Activated T-helper 2 cell treated with anti-CD3 and anti-CD28 coated beads, Interferon-gamma antibody, Interleukin-2, Interleukin-4, amounts not matched to agents 10 μg/mL and 5 μg/mL and 100 μg/mL, durations not matched to agents 14 hours and 24 hours and 36 hours (primary cell): ENCODE measurements at regions not wholly inside any gene's neighbourhood (a gene's known extent, or its start where the extent isn't known, plus 50 kb on each side); places are given as distances from the start of the nearest gene placed in this dataset.

Experiments used
- DNase-seq: peaks from one replicate; pipeline ENCODE4 v3.0.0; 2021; ENCODE audit warnings: low spot score
- H3K27ac Mint-ChIP-seq: one replicate; pipeline ENCODE4 v1.8.0; 2021; ENCODE audit warnings: mixed read lengths
- H3K27me3 Mint-ChIP-seq: one replicate; pipeline ENCODE4 v1.8.0; 2021; ENCODE audit warnings: low read depth, mixed read lengths
- H3K36me3 Mint-ChIP-seq: one replicate; pipeline ENCODE4 v1.8.0; 2021; ENCODE audit warnings: low read depth, mixed read lengths
- H3K4me1 Mint-ChIP-seq: one replicate; pipeline ENCODE4 v1.8.0; 2021; ENCODE audit warnings: low read depth, mixed read lengths
- H3K4me3 Mint-ChIP-seq: one replicate; pipeline ENCODE4 v1.8.0; 2021; ENCODE audit warnings: low read depth, mild to moderate bottlenecking, moderate library complexity, mixed read lengths
- H3K9me3 Mint-ChIP-seq: one replicate; pipeline ENCODE4 v1.8.0; 2021; ENCODE audit warnings: mixed read lengths
- intact Hi-C: fragments of 100-400 bp; cut with micrococcal nuclease; formaldehyde crosslinking; loops from one replicate; pipeline ENCODE4 v1.15.1; 2023

DNA sequence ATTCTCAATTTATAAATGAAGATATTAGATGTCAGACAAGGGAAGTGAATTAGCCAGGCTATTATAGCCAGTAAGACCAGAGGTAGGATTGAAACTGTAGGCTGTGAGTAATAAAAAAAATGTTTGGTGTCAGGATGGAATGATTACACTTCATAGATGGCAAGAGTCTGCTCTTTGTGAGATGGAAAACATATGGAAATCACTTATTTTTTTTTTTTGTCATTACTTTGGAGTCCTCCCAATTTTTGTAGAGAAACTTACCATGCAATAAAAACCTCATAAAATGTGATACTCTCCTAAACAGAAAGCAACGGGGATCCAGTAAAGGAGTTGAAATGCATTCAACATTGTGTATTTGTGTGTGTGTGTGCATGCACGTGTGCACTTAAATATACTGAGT, 532.7 kb upstream of the CDH8 start:
- H3K27me3 Mint-ChIP-seq, result no peaks in the 10 kb centered on the region
- peaks cover 28% of the 10 kb centered on the region for H3K9me3 Mint-ChIP-seq
- DNase-seq, result no peak
- intact Hi-C loops, result no loop called here
- H3K36me3 Mint-ChIP-seq, result no peaks in the 10 kb centered on the region
- H3K4me1 Mint-ChIP-seq, result no peaks in the 10 kb centered on the region
- H3K4me3 Mint-ChIP-seq, result no peak overlapping the region
- no peak overlapping the region for H3K27ac Mint-ChIP-seq

DNA sequence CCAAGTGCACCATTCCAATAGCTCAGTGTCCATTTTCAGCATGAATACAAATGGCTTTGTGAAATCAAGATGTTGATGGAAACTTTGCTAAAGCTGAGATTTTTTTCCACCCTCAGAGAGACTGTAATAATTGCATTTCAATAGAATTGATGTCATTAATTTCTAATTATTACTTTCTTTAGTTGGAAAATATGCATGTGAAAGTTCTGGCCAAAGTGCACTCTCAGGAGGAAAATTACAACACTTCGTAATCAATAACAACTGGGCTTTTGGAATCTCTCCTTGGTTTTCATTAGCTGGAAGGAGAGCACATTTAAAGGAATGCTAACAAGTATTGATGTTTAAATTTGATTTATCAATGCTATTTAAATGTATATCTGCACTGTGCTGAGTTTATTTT, 529.5 kb upstream of the CDH8 start:
- H3K4me3 Mint-ChIP-seq, result no peak overlapping the region
- no peak overlapping the region for H3K27ac Mint-ChIP-seq
- peaks cover 34% of the 10 kb centered on the region for H3K9me3 Mint-ChIP-seq

DNA sequence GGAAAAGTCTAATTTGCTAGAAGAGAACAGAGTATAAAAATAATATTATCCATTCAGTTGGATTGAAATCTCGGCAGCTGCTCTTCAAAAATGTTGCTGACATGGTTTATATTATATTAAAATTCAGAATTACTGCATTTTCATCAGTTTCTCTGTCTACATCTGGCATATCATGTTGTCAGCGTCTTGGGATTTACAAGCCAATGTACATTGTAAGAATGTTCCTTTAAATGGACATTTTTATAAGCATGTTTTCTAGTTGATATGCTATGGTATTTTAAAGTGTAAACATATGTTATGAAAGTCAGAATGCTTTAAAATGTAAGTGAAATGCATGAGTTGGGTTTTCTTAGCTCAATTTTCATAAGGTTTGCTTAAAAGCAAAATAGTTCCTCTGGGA, 528.1 kb upstream of the CDH8 start:
- no peaks in the 10 kb centered on the region for H3K27me3 Mint-ChIP-seq
- H3K9me3 Mint-ChIP-seq, result peaks cover 48% of the 10 kb centered on the region
- no peak for DNase-seq
- H3K36me3 Mint-ChIP-seq, result no peaks in the 10 kb centered on the region
- no peaks in the 10 kb centered on the region for H3K4me1 Mint-ChIP-seq
- H3K27ac Mint-ChIP-seq, result no peak overlapping the region
- H3K4me3 Mint-ChIP-seq, result no peak overlapping the region
- intact Hi-C loops, result no loop called here

More for the DNA sequence above, 529.5 kb upstream of the CDH8 start:
- Mint-ChIP-seq H3K27me3 (no peaks in the 10 kb centered on the region), H3K4me1 (no peaks in the 10 kb centered on the region), H3K36me3 (no peaks in the 10 kb centered on the region)
- intact Hi-C loops, result no loop called here
- DNase-seq, result no peak

DNA sequence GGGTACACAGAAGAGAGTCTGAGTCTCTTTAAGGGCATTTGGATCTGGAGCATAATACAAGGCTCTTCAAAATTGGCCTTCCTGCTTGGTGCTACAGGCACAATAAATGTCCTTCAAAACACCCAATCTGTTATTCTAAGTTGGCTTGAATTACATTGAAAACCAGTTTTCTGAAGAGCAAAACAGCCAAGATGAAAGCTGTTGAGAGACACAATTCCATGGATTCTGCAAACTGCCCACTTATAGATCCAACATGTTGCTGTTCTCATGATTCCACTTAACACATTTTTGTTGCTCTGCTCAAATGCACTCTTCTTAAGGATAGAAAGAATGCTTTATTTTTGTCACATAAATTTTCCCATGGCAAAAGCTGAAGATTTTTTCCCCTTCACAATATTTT, 525.9 kb upstream of the CDH8 start:
- intact Hi-C loops, result no loop called here
- no peaks in the 10 kb centered on the region for H3K4me1 Mint-ChIP-seq
- no peaks in the 10 kb centered on the region for H3K27me3 Mint-ChIP-seq
- no peaks in the 10 kb centered on the region for H3K36me3 Mint-ChIP-seq
- H3K27ac Mint-ChIP-seq, result no peak overlapping the region
- DNase-seq, result no peak
- H3K4me3 Mint-ChIP-seq, result no peak overlapping the region
- H3K9me3 Mint-ChIP-seq, result peaks cover 50% of the 10 kb centered on the region

DNA sequence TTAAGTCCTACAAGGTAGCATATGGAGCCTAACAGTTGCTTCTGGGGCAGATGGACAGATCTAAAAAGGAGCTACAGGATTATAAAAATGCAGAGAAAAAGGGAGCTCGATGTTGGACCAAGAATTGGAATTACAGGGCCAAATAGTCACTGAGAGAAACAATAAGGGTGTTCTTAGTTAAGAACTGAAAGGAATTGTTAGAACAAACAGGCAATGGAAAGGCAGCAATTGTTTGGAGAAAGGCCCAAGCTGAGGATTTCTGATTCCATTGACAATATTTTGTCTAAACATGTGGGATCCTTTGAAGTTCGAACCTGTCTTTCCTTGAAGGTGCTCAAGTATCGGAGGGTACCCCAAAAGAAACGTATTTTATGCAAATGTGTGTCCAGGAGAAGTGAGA, 513.6 kb upstream of the CDH8 start:
- H3K4me1 Mint-ChIP-seq, result no peaks in the 10 kb centered on the region

DNA sequence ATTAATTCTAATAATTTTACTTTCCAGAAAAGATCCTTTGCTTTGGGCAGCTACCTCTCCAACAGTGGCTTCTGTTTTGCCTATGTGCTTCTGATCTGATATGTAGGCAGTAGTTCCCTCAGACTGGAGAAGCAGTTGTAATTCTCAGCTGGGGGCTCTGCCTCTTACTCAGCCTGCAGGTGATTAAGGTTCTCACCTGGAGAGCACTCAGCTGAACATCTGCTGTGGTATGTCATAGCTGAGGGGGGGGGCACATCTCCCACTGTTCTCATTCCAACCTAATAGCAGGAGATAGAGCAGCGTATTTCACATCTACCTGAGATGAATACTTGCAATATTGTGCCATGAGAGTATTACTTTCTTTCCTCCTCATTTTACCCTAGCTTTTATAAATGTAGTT, 511.9 kb upstream of the CDH8 start:
- H3K27me3 Mint-ChIP-seq, result no peaks in the 10 kb centered on the region
- no peaks in the 10 kb centered on the region for H3K36me3 Mint-ChIP-seq

More for the DNA sequence above, 513.6 kb upstream of the CDH8 start:
- intact Hi-C loops, result no loop called here
- no peaks in the 10 kb centered on the region for H3K27me3 Mint-ChIP-seq
- no peak overlapping the region for H3K27ac Mint-ChIP-seq
- no peaks in the 10 kb centered on the region for H3K36me3 Mint-ChIP-seq
- no peak for DNase-seq
- H3K9me3 Mint-ChIP-seq, result peaks cover 51% of the 10 kb centered on the region
- no peak overlapping the region for H3K4me3 Mint-ChIP-seq

DNA sequence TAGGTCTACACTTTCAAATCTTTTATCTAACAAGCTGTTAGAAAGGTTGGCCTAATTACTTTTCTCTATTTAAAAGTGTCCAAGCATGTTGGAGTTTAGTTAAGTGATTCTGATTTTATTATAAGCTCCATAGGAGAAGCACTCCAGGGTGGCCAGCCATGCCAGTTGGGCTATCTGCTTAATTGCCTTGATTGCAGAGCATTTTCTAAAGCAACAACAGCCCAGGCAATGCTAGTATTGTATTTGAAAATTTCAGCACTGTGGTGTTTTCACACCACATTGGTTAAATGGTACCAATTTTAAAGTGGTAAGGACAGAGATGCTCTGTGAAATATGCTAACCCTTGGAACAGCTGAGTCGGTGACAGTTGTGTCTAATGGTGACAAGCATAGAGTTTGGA, 510.5 kb upstream of the CDH8 start:
- intact Hi-C loops, result no loop called here
- no peak overlapping the region for H3K4me3 Mint-ChIP-seq
- no peak for DNase-seq
- H3K9me3 Mint-ChIP-seq, result peaks cover 44% of the 10 kb centered on the region
- H3K36me3 Mint-ChIP-seq, result no peaks in the 10 kb centered on the region
- no peaks in the 10 kb centered on the region for H3K4me1 Mint-ChIP-seq
- no peaks in the 10 kb centered on the region for H3K27me3 Mint-ChIP-seq
- no peak overlapping the region for H3K27ac Mint-ChIP-seq

More for the DNA sequence above, 511.9 kb upstream of the CDH8 start:
- Mint-ChIP-seq H3K27ac (no peak overlapping the region), H3K4me3 (no peak overlapping the region), H3K9me3 (peaks cover 49% of the 10 kb centered on the region), H3K4me1 (no peaks in the 10 kb centered on the region)
- intact Hi-C loops, result no loop called here
- no peak for DNase-seq

DNA sequence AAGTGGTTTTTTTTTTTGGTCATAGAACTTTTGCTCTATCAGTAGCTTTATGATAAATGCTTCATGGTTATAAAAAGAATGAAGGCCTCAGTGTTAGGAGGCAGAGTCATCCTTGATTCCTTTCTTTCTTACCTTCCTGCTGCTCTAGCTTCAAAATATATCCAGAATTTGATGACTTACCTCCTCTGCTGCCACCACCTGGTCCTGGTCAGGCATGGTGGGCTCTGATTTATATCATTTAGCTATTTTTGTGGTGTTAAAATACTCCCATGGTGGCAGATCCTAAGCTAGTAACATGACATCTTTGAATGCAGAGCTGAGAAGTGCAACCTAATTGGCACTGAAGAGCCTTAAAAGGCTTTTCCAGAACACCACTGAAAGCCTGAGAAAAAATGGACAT, 508.8 kb upstream of the CDH8 start:
- intact Hi-C loops, result no loop called here
- H3K36me3 Mint-ChIP-seq, result no peaks in the 10 kb centered on the region
- no peak overlapping the region for H3K4me3 Mint-ChIP-seq
- H3K27ac Mint-ChIP-seq, result no peak overlapping the region
- no peak for DNase-seq
- H3K27me3 Mint-ChIP-seq, result no peaks in the 10 kb centered on the region
- no peaks in the 10 kb centered on the region for H3K4me1 Mint-ChIP-seq
- H3K9me3 Mint-ChIP-seq, result peaks cover 37% of the 10 kb centered on the region

DNA sequence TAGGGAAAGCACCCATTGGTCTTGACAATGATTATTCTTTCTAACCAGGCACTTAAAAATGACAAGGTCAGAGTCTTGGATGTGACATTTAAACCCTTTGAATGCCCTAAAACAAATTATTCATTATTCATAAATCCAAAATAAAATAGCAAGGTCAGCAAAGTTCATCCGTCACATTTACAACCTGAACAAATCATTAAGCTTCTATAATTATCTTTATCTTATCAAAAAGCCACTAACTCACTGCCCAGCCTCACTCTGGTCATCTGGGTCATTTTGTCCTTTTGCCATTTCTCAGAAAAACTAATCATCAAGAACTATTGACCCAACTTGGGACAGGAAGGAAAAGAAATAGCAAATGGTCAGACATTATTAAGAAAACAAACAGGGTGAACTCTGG, 507.3 kb upstream of the CDH8 start:
- Mint-ChIP-seq H3K36me3 (no peaks in the 10 kb centered on the region), H3K9me3 (peaks cover 37% of the 10 kb centered on the region), H3K4me3 (no peak overlapping the region), H3K27me3 (no peaks in the 10 kb centered on the region), H3K4me1 (no peaks in the 10 kb centered on the region), H3K27ac (no peak overlapping the region)
- DNase-seq, result no peak
- intact Hi-C loops, result no loop called here

DNA sequence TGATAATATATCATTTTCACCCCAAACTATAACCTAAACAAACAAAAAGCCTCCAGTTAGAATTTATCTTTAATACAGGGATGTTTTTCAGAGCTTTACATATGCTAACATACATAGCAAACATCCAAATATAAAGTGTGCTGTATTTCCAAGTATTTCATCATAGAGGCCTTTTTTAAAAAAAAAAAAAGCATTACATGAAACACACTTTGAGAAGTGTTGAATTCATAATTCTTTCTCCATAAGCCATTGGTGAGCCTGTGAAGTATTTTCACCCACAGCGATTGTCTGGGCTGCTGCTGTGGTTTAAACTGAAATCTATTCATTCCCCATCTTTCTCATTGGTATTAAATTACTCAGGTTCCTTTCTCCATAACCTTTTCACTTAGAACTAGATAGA, 503.4 kb upstream of the CDH8 start:
- H3K27ac Mint-ChIP-seq, result no peak overlapping the region
- H3K4me1 Mint-ChIP-seq, result no peaks in the 10 kb centered on the region
- H3K36me3 Mint-ChIP-seq, result no peaks in the 10 kb centered on the region
- intact Hi-C loops, result no loop called here
- H3K4me3 Mint-ChIP-seq, result no peak overlapping the region
- H3K27me3 Mint-ChIP-seq, result no peaks in the 10 kb centered on the region
- DNase-seq, result no peak
- H3K9me3 Mint-ChIP-seq, result peaks cover 30% of the 10 kb centered on the region

DNA sequence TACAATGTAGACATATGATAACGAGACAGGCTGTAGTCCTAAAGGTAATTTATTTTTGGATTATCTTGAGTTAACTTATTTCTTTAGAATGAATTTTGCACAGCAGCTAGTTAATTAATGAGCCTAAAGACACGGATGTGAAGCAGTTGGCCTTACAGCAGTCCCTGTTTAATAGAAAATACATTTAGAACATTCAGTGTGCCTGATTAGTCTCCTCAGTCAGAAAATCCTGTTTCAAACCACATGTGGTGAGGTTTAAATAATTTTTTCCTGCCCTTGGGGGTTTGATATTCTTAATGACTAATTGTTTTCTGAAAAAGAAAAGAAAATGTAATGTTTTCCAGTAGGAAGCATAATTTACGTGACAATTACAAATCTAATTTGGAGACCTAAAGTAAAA, 494.2 kb upstream of the CDH8 start:
- DNase-seq, result no peak
- H3K9me3 Mint-ChIP-seq, result peaks cover 44% of the 10 kb centered on the region
- H3K4me3 Mint-ChIP-seq, result no peak overlapping the region
- intact Hi-C loops, result no loop called here
- H3K4me1 Mint-ChIP-seq, result no peaks in the 10 kb centered on the region
- H3K36me3 Mint-ChIP-seq, result no peaks in the 10 kb centered on the region
- no peak overlapping the region for H3K27ac Mint-ChIP-seq
- no peaks in the 10 kb centered on the region for H3K27me3 Mint-ChIP-seq

DNA sequence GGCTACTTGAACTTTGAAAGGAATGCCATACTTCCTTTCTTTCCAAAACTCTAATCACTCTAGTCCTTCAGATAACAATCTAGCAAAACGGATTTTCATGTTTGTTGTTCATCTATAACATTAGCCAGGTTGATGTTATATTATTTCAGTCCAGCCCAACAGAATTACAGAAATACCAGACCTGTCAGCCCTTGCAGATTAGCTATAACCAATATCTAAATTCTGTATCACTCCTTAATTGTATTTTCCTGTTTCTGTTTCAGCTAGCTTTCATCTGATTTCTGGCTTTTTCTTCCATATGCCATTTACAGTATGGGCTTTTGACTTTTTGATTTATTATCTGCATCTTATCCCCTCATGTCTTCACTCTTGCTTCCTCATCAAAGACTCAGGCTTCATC, 479.8 kb upstream of the CDH8 start:
- Mint-ChIP-seq H3K27ac (no peak overlapping the region), H3K27me3 (no peaks in the 10 kb centered on the region), H3K9me3 (peaks cover 43% of the 10 kb centered on the region), H3K4me3 (no peak overlapping the region), H3K4me1 (no peaks in the 10 kb centered on the region), H3K36me3 (no peaks in the 10 kb centered on the region)
- no peak for DNase-seq
- intact Hi-C loops, result no loop called here

DNA sequence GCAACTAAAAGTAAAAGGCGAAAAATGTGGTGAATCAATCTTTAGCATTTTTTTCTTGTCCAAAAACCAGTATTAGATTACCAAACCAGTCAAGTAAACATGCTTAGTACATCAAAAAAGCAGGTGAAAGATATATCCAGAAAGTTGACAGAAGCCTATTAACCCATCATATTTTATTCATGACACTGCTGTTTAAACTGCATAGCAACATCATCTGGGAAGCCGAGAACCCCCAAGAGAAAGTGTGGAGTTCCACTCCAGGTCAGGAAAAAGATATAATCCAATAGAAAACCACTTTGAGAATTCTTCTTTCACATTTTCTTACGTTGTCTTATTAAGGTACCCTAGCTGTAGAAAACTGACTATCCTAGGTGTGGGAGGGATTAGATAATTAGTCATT, 466.8 kb upstream of the CDH8 start:
- no peak overlapping the region for H3K27ac Mint-ChIP-seq
- intact Hi-C loops, result no loop called here
- no peaks in the 10 kb centered on the region for H3K36me3 Mint-ChIP-seq
- peaks cover 55% of the 10 kb centered on the region for H3K9me3 Mint-ChIP-seq
- H3K4me3 Mint-ChIP-seq, result no peak overlapping the region
- DNase-seq, result no peak
- no peaks in the 10 kb centered on the region for H3K4me1 Mint-ChIP-seq
- no peaks in the 10 kb centered on the region for H3K27me3 Mint-ChIP-seq

DNA sequence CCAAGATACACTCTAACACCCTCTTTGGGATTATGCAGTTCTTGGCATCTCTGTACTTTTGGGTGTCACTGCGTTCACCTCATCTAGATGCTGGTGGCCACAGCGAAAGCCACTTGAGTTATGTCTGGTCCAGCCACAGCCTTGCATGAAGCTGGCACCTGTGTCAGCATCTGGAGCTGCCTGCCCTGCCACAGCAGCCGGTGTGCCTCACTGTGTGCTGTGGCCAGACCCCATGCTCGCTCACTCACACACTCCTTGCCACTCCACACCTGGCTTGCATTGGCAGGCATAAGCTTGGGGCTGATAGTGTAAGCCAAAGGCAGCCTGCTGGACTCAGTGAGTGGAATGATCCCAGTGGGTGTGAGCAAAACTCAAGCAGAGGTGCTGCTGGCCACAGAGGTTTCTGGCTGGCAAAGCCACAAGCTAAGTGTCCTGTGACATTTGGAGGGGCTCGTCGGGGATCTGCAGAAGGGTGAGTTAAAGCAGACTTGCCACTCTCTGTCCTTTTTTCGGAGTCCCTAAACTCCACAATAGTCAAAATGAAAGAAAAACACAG, 442.7 kb upstream of the CDH8 start:
- H3K9me3 Mint-ChIP-seq, result peaks cover 45% of the 10 kb centered on the region
- H3K36me3 Mint-ChIP-seq, result no peaks in the 10 kb centered on the region
- H3K27me3 Mint-ChIP-seq, result no peaks in the 10 kb centered on the region
- H3K27ac Mint-ChIP-seq, result no peak overlapping the region
- no peaks in the 10 kb centered on the region for H3K4me1 Mint-ChIP-seq
- intact Hi-C loops, result no loop called here
- no peak overlapping the region for H3K4me3 Mint-ChIP-seq
- DNase-seq, result no peak
